ENCODE measurements at regions not wholly inside any gene's neighbourhood (a gene's known extent, or its start where the extent isn't known, plus 50 kb on each side); places are given as distances from the start of the nearest gene placed in this dataset.

DNA sequence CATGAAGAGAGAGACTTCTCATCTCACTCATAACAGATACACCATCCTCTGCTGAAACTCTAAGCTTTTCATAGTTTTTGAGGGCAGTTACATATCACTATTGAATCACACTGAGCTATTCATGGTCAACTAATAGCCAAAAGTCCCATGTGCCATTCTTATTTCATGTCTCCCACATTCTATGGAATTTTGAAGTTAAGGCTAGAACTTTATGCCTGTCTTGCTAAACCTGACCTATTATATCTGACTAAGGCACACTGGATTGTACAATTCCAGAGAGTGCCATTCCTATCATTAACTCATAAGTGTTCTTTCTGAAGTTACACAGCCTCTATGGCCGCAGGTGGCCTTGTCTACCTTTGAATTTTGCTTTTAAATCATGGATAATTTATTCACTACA, 254.3 kb downstream of the PTPRC start:
- Histone ChIP-seq H3K27me3 (no peaks in the 10 kb centered on the region), H3K27ac (no peak overlapping the region), H3K9me3 (no peaks in the 10 kb centered on the region), H3K4me3 (no peak overlapping the region), H3K36me3 (replicated peaks in 1 of 2; ENCODE audit: insufficient read depth in 1 of 2, low read depth in 2 of 2) (no peaks in the 10 kb centered on the region), H3K4me1 (no peaks in the 10 kb centered on the region)
- ATAC-seq (no peak), DNase-seq (no peak)
- WGBS, 2 donors: 88 to 93% methylated on average over 1 of the region's 1 CpG
- intact Hi-C loops (cut with DNase I): no loop called here
- TF ChIP-seq, protein P1, sequence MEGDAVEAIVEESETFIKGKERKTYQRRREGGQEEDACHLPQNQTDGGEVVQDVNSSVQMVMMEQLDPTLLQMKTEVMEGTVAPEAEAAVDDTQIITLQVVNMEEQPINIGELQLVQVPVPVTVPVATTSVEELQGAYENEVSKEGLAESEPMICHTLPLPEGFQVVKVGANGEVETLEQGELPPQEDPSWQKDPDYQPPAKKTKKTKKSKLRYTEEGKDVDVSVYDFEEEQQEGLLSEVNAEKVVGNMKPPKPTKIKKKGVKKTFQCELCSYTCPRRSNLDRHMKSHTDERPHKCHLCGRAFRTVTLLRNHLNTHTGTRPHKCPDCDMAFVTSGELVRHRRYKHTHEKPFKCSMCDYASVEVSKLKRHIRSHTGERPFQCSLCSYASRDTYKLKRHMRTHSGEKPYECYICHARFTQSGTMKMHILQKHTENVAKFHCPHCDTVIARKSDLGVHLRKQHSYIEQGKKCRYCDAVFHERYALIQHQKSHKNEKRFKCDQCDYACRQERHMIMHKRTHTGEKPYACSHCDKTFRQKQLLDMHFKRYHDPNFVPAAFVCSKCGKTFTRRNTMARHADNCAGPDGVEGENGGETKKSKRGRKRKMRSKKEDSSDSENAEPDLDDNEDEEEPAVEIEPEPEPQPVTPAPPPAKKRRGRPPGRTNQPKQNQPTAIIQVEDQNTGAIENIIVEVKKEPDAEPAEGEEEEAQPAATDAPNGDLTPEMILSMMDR (IDR thresholded peaks at IDR 0.05): no peak
- TF ChIP-seq POLR2A (IDR thresholded peaks at IDR 0.05): no peak

DNA sequence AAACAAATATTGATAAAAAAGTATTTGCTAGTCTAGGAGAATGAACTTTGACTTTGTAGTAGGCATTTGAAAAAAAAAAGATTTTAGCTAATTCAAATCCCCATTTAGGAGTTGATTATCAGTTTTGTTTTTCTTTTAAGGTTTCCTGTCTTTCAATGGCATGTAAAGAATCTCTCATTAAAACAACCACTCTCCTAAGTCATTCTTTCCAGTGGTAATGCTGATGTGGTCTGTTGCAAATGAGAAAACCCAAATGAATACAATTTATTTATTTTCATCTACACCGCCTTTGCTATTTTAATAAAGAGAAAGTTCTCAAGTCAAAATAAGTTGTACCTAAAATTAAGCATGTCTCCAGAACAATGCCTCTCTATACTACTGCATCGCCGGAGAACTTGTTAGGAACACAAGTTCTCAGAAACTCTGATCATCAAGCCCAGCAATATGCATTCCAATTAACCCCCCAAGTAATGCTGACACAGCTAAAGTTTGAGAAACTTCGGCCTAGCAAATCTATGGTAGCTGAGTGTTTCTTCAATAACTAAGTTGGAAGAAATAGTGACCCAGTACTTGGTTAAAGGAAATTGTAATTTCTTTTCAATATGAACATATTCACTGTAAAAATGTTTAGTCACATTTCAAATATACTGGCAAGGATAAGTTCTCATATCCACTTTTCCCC, 255.1 kb downstream of the PTPRC start:
- WGBS, 2 donors: 93 to 94% methylated on average over 4 of the region's 4 CpGs
- TF ChIP-seq, protein P1 (IDR thresholded peaks at IDR 0.05): no peak
- TF ChIP-seq POLR2A (IDR thresholded peaks at IDR 0.05): no peak
- H3K36me3 ChIP-seq (replicated peaks in 1 of 2; ENCODE audit: insufficient read depth in 1 of 2, low read depth in 2 of 2): no peaks in the 10 kb centered on the region
- no peak for ATAC-seq
- no peak for DNase-seq
- H3K4me3 ChIP-seq: no peak overlapping the region
- H3K4me1 ChIP-seq: no peaks in the 10 kb centered on the region
- no peak overlapping the region for H3K27ac ChIP-seq
- H3K9me3 ChIP-seq: no peaks in the 10 kb centered on the region
- H3K27me3 ChIP-seq: no peaks in the 10 kb centered on the region
- intact Hi-C loops (cut with DNase I): no loop called here

DNA sequence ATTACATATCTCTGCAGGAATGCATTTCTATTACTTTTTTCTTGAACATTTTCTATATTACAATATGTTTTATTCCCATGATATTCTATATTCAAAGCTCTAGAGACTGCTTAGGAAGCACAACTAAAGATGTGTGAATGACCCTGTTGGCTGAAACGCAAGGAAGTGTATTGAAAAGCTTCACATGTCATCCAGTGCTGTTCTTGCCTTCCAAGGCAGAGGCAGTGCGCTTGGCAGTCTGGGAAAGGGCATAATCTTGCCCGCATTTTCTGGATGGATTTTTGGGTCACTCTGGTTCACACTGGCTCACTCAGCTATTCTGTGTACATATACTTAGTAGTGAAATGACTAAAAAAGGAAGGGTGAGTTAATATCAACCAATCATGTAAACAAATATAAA, 262.4 kb downstream of the PTPRC start:
- no peak overlapping the region for H3K4me3 ChIP-seq
- intact Hi-C loops (cut with DNase I): no loop called here
- ATAC-seq (no peak), DNase-seq (no peak)
- no peaks in the 10 kb centered on the region for H3K27me3 ChIP-seq
- no peak overlapping the region for H3K27ac ChIP-seq
- TF ChIP-seq, protein P1 (IDR thresholded peaks at IDR 0.05): no peak
- no peak for TF ChIP-seq POLR2A (IDR thresholded peaks at IDR 0.05)
- WGBS, 2 donors: 74 to 75% methylated on average over 3 of the region's 3 CpGs
- no peaks in the 10 kb centered on the region for H3K9me3 ChIP-seq
- no peaks in the 10 kb centered on the region for H3K4me1 ChIP-seq
- H3K36me3 ChIP-seq (replicated peaks in 1 of 2; ENCODE audit: insufficient read depth in 1 of 2, low read depth in 2 of 2): no peaks in the 10 kb centered on the region

DNA sequence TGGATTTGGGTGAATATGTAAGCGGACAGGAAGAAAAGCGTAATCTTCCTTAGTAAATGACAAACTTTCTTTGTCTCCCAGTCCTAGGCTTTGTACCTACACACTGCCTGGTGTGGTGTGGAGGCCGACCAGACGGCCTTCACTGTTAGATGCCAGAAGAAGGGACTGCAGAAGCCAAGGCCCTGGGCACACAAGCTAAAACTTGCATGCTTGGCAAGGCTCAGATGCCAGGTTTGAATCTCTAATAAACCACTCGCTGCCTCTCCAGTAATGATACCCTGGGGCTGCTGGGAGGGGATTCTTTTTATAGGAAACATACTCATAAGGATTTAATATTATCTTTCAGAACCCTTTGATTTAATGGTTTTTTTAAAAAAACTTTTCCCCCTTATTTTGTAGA, 263.8 kb downstream of the PTPRC start:
- 78 to 80% methylated on average over 5 of the region's 5 CpGs for WGBS, 2 donors
- no peak for ATAC-seq

More for the DNA sequence above, 263.8 kb downstream of the PTPRC start:
- intact Hi-C loops (cut with DNase I): no loop called here
- Histone ChIP-seq H3K27ac (no peak overlapping the region), H3K4me1 (no peaks in the 10 kb centered on the region), H3K4me3 (no peak overlapping the region), H3K9me3 (no peaks in the 10 kb centered on the region), H3K36me3 (replicated peaks in 1 of 2; ENCODE audit: insufficient read depth in 1 of 2, low read depth in 2 of 2) (no peaks in the 10 kb centered on the region), H3K27me3 (no peaks in the 10 kb centered on the region)
- TF ChIP-seq POLR2A (IDR thresholded peaks at IDR 0.05): no peak
- TF ChIP-seq, protein P1 (IDR thresholded peaks at IDR 0.05): no peak
- DNase-seq: no peak
